K562 (cell line): ENCODE measurements at regions not wholly inside any gene's neighbourhood (a gene's known extent, or its start where the extent isn't known, plus 50 kb on each side); places are given as distances from the start of the nearest gene placed in this dataset.

Experiments used
- ATAC-seq: fragments of 200-7000 bp; cut with Tn5 transposase; 3 replicates; pipeline ENCODE4 v1.9.1; 2020; ENCODE audit warnings: moderate library complexity
- BruUV-seq: library from RNA; stranded (reverse); fragments of 400-500 nt; replicated peaks from 2 replicates; lab custom pipeline; 2021; lab: Mats Ljungman, UMichigan
- CTCF ChIA-PET: fragments of 300-600 bp; formaldehyde crosslinking; extraction: SDS; loops from one replicate; lab custom pipeline; 2021; ENCODE audit warnings: low intra/inter-chr PET ratio; lab: Yijun Ruan, JAX
- POLR2A ChIA-PET: fragments of 300-600, 350-650 bp; sonication (Branson Sonifier 250); formaldehyde crosslinking; extraction: SDS; loops from one replicate; lab custom pipeline; 2021; ENCODE audit warnings: antibody characterized with exemption, inconsistent platforms; lab: Yijun Ruan, JAX
- DNase-seq, 4 experiments: peaks; one replicate each; pipeline versions ENCODE4 v3.0.0 to v3.0.0-alpha.2; 2011 to 2018; ENCODE audit warnings: low spot score in 3 of 4, mixed read lengths in 3 of 4; ENCODE audit errors: extremely low read depth in 1 of 4
- FAIRE-seq: peaks from 2 replicates; lab custom pipeline; 2011; peaks lifted over from hg19 to GRCh38; lab: Jason Lieb, UNC
- H2AFZ ChIP-seq: 2 replicates; pipeline ENCODE4 v1.6.0; 2011; ENCODE audit warnings: low read depth, low read length, control low read depth, inconsistent platforms
- H3K27ac ChIP-seq: fragments of 200-600 bp; 3 replicates; pipeline ENCODE4 v1.8.0; 2011; ENCODE audit warnings: low read depth, mild to moderate bottlenecking, control low read depth, inconsistent platforms, low read length, moderate library complexity, mixed read lengths; ENCODE audit errors: extremely low read depth
- H3K27me3 ChIP-seq, 2 experiments: fragments of 300-600 bp in 1 of 2; 2 replicates in 1 of 2; 3 replicates in 1 of 2; pipeline versions ENCODE4 v1.6.0 to v1.8.0; 2011; ENCODE audit warnings: inconsistent platforms in 2 of 2, low read length in 2 of 2, mild to moderate bottlenecking in 1 of 2, mixed read lengths in 1 of 2, moderate library complexity in 1 of 2; ENCODE audit not compliant: control insufficient read depth in 2 of 2, insufficient read depth in 2 of 2
- H3K36me3 ChIP-seq: fragments of 300-600 bp; 3 replicates; pipeline ENCODE4 v1.8.0; 2011; ENCODE audit warnings: mild to moderate bottlenecking, low read length, inconsistent platforms; ENCODE audit not compliant: control insufficient read depth, insufficient read depth
- H3K4me1 ChIP-seq, 2 experiments: fragments of 200-600 bp in 1 of 2; replicated peaks in 1 of 2; 2 replicates in 1 of 2; 3 replicates in 1 of 2; pipeline versions ENCODE4 v1.5.1 to v1.8.0; 2011; ENCODE audit warnings: inconsistent platforms in 2 of 2, low read length in 2 of 2, mild to moderate bottlenecking in 1 of 2, mixed read lengths in 1 of 2, moderate library complexity in 1 of 2; ENCODE audit not compliant: control insufficient read depth in 2 of 2, insufficient read depth in 2 of 2
- H3K4me2 ChIP-seq: 2 replicates; pipeline ENCODE4 v1.6.1; 2011; ENCODE audit warnings: low read length, control low read depth, inconsistent platforms, mixed read lengths; ENCODE audit not compliant: insufficient read depth
- H3K4me3 ChIP-seq: fragments of 200-600 bp; sonication (generic), shearing (Covaris generic); 2 replicates; pipeline ENCODE4 v1.5.1; 2016; ENCODE audit warnings: control low read depth, inconsistent platforms
- H3K79me2 ChIP-seq: fragments of 200-600 bp; 3 replicates; pipeline ENCODE4 v1.8.0; 2011; ENCODE audit warnings: low read length, inconsistent platforms; ENCODE audit not compliant: control insufficient read depth, insufficient read depth
- H3K9ac ChIP-seq, 2 experiments: 2 replicates each; pipeline versions ENCODE4 v1.6.0 to v1.6.1; 2011; ENCODE audit warnings: low read depth in 2 of 2, low read length in 2 of 2, control low read depth in 1 of 2, inconsistent platforms in 1 of 2, mild to moderate bottlenecking in 1 of 2, mixed read lengths in 1 of 2; ENCODE audit not compliant: insufficient read depth in 1 of 2
- H3K9me1 ChIP-seq: one replicate; pipeline ENCODE4 v1.6.0; 2011; ENCODE audit warnings: inconsistent platforms, mild to moderate bottlenecking, low read length, moderate library complexity; ENCODE audit not compliant: control insufficient read depth, insufficient read depth
- H3K9me3 ChIP-seq: replicated peaks from 2 replicates; pipeline ENCODE4 v1.5.1; 2011; ENCODE audit warnings: low read depth, low read length, inconsistent platforms; ENCODE audit not compliant: control insufficient read depth, insufficient read depth
- H4K20me1 ChIP-seq: replicated peaks from 2 replicates; pipeline ENCODE4 v1.6.1; 2011; ENCODE audit warnings: low read length, inconsistent platforms, mixed read lengths; ENCODE audit not compliant: control insufficient read depth, insufficient read depth
- BCOR ChIP-seq: fragments of 450-650 bp; IDR thresholded peaks from 2 replicates; pipeline ENCODE4 v1.6.1; 2016
- C11orf30 ChIP-seq: fragments of 450-650 bp; IDR thresholded peaks from 2 replicates; pipeline ENCODE4 v1.6.1; 2016; ENCODE audit warnings: low read depth, mild to moderate bottlenecking
- CREM ChIP-seq: IDR thresholded peaks from 2 replicates; pipeline ENCODE4 v1.6.1; 2014; ENCODE audit warnings: antibody characterized with exemption, low read depth
- EP300 ChIP-seq: IDR thresholded peaks from 2 replicates; pipeline ENCODE4 v1.6.1; 2012; ENCODE audit warnings: low read length, improper control_type of control experiment
- U2AF1 ChIP-seq: fragments of 200-400 bp; formaldehyde crosslinking; optimal IDR thresholded peaks from 2 replicates; pipeline ENCODE3; 2017; ENCODE audit warnings: mild to moderate bottlenecking, low read depth, low read length, moderate library complexity
- ZNF316 ChIP-seq: fragments of 450-650 bp; IDR thresholded peaks from 2 replicates; pipeline ENCODE4 v1.6.1; 2016
- WGBS: fragments of 100-300 bp; shearing (Covaris generic); methylation state at CpG from one replicate; pipeline ENCODE4 v1.1.6; 2016; ENCODE audit warnings: low coverage, mixed read lengths; ENCODE audit not compliant: insufficient coverage; ENCODE audit errors: missing lambda C conversion rate; 5-methylcytosine and 5-hydroxymethylcytosine counted together
- in situ Hi-C: fragments of 300-500 bp; cut with MboI; formaldehyde crosslinking; loops from 4 replicates; pipeline ENCODE4 v1.15.0; 2018; ENCODE audit warnings: inconsistent platforms, mixed read lengths
- intact Hi-C: fragments of 100-400 bp; cut with micrococcal nuclease; formaldehyde crosslinking; loops from 2 replicates; pipeline ENCODE4 v1.14.2; 2022

- no peak for TF ChIP-seq EP300
Observed at GRCh38 chr13:37981932-37982331, 112.4 kb upstream of the TRPC4 start (continued).

DNA sequence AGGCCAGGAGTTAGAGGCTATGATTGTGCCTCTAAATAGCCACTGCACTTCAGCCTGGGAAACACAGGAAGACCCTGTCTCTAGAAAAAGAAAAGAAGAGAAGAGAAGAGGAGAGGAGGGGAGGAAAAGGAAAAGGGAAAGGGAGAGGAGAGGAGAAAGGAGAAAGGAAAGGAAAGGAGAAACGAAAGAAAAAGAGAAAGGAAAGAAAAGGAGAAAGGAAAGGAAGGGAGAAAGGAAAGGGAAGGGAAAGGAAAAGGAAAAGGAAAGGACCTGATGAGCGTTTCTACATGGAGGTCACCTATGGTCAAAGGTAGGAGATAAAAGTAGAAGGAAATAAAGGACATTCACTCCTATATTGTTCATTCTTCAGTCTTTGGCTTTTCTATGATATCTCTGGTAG, 109.1 kb upstream of the TRPC4 start:
- intact Hi-C loops (no loop called here), in situ Hi-C loops (no loop called here)
- peak overlapping the region; percentile 59 for H2AFZ ChIP-seq
- WGBS = 15% methylated on average over 2 of the region's 2 CpGs
- CTCF ChIA-PET = no interaction called here
- FAIRE-seq (no peak), DNase-seq (no peak), ATAC-seq (no peak)
- BruUV-seq = no TSS peak
- H3K27ac ChIP-seq = no peak overlapping the region
- no peak overlapping the region for H3K4me2 ChIP-seq
- H3K9me3 ChIP-seq = no peaks in the 10 kb centered on the region
- no peaks in the 10 kb centered on the region for H3K9me1 ChIP-seq
- POLR2A ChIA-PET = no interaction called here
- H3K79me2 ChIP-seq = no peaks in the 10 kb centered on the region
- H3K4me3 ChIP-seq = no peak overlapping the region
- H3K27me3 ChIP-seq = no peaks in the 10 kb centered on the region
- no peaks in the 10 kb centered on the region for H3K4me1 ChIP-seq
- no peaks in the 10 kb centered on the region for H3K36me3 ChIP-seq
- H4K20me1 ChIP-seq = no peaks in the 10 kb centered on the region
- H3K9ac ChIP-seq = no peak overlapping the region
- peak; percentile 25; the same call in 1 of the 2 replicates for TF ChIP-seq BCOR
- no peak for TF ChIP-seq U2AF1
- TF ChIP-seq, all 486 proteins: peak for 1

DNA sequence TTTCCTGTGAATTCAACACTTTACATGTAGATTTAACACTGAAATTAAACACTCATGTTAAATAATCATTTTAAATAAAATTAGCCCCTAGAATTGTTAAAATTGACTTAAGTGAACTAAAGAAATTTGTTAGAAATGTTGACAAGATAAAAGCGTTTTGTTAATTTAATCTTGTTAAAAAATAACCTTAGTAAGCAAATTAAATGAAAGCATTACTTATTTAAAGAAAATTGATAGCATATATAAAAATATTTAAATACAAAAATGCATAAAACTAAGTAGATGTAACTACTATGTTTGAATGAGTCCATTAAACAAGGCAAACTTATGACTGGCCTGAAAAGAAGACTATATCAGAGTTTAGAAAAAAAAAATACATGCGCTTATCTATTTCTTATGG, 99.0 kb upstream of the TRPC4 start:
- Histone ChIP-seq H3K9ac (no peak overlapping the region), H3K36me3 (no peaks in the 10 kb centered on the region), H3K4me2 (no peak overlapping the region), H3K9me3 (no peaks in the 10 kb centered on the region), H3K4me1 (no peaks in the 10 kb centered on the region; a peak in 2 of 5 replicates), H2AFZ (no peak overlapping the region), H3K27me3 (no peaks in the 10 kb centered on the region), H3K27ac (no peak overlapping the region), H3K79me2 (no peaks in the 10 kb centered on the region), H3K9me1 (no peaks in the 10 kb centered on the region), H4K20me1 (no peaks in the 10 kb centered on the region), H3K4me3 (no peak overlapping the region)
- ATAC-seq (no peak), DNase-seq (no peak), FAIRE-seq (no peak)
- 54% methylated on average over 2 of the region's 2 CpGs for WGBS
- no TSS peak for BruUV-seq
- intact Hi-C loops = no loop called here
- ChIA-PET CTCF (no interaction called here), POLR2A (no interaction called here)
- in situ Hi-C loops = no loop called here
- TF ChIP-seq CREM = no peak
- TF ChIP-seq ZNF316 = peak; percentile 87
- TF ChIP-seq C11orf30 = peak; percentile 65
